HG02798 (cell line): ENCODE measurements at regions not wholly inside any gene's neighbourhood (a gene's known extent, or its start where the extent isn't known, plus 50 kb on each side); places are given as distances from the start of the nearest gene placed in this dataset.

Experiments
- ATAC-seq: cut with Tn5 transposase; IDR thresholded peaks from one replicate; pipeline ENCODE4 v1.9.1; 2021; ENCODE audit warnings: mild to moderate bottlenecking; ENCODE audit not compliant: unreplicated experiment, poor library complexity

DNA sequence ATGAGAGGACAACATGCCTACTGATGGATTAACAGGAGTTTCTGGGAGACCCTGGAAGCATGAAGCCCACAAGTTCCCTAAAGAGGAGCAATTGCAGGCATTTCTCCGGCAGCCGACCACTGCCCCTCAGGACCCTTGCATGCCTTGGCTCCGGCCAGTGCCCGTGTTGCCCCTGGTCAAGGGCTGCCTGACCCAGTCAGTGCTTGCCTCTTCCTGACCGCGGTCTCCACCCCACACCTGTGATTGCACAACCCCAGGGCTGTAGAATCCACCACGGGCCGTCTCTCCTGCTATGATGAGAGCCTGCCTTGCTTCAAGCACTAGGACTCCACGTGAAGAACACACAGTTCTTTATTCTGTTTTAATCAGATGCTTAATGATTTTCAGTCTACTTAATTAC, 127.5 kb downstream of the GLI2 start:
- ATAC-seq = no peak

DNA sequence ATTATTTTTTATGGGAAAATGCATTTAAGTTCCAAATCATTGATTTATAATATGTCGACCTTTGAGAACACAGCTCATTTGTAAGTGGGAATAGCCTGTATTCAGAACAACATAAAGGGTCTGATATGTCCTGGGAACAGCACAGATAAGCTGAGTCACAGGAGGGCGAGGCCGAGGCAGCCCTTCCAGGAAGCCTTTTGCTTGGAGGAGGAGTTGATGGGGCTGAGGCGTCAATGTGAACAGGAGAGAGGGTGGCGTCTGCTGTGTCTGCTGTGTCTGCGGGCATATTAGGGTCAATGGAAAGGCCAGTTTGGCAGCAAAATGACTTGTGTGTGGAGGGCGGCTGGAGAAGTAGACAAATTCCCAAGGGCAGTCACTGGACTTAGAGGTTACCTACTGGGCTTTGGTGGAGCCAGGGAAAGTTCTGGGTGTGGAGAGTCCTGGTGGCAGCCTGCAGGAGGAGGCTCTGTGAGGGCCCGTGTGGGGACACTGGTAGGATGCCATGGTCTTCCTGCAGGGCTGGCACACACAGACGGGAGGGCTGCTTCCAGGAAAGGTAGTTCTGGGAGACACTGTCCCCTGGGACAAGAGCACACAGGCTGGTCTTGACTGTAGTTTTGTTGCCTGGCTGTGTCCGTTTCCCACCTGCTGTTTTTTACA, 128.1 kb downstream of the GLI2 start:
- ATAC-seq = no peak

DNA sequence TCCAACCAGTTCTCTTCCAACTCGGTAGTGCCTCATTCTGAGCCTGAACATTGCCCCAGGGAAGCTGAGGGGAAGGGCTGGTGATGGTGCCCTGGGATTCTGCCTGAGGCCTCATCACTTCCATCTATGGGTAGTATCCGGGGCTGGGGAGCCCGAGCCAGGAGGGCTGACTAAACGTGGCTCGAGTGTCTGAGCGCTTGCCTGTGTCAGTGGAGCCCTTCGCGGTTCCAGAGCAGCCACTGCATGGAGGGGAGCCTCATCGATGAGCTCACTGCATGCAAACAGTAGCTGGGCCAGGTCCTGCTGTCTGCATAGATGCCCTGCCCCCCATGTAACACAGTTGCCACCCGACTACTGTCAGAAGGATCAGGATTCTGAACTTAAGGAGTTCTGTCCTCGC, 129.3 kb downstream of the GLI2 start:
- no peak for ATAC-seq

DNA sequence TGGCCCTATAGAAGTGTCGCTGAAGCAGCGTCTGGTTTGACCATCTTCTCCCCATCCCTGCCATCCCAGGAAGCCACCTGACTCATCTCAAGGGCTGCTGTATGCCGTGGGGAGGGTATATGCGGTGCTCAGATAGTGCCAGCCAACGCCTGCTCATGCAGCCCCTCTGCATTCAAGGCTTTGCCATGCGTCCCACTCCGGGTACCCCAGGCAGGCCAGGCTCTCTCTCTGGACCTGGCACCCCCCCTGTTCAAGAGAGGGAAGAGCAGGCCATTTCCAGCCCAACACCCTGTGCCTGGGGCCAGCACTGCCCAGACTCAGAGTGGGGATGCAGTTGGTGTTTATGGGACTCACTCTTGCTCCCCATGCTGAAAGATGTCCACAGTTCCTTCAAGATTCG, 130.0 kb downstream of the GLI2 start:
- no peak for ATAC-seq

DNA sequence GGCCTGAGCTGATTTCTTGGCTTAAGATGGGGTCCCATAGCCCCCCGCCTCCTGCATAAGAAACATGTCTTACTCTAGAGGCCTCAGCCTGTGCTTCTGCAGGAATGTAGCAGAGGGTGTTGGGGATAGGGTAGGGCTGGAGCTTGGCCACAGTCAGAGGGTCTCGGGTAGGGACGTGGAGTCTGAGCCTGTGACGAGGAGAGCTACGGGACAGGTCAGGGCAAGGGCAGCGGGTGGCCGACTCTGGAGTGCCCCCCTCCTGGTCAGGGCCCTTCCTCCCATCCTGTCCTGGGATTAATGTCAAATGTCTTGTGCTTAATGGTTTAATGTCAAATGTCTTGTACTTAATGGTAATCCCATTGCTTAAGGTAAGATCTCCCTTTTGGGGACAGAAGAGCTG, 130.4 kb downstream of the GLI2 start:
- no peak for ATAC-seq

DNA sequence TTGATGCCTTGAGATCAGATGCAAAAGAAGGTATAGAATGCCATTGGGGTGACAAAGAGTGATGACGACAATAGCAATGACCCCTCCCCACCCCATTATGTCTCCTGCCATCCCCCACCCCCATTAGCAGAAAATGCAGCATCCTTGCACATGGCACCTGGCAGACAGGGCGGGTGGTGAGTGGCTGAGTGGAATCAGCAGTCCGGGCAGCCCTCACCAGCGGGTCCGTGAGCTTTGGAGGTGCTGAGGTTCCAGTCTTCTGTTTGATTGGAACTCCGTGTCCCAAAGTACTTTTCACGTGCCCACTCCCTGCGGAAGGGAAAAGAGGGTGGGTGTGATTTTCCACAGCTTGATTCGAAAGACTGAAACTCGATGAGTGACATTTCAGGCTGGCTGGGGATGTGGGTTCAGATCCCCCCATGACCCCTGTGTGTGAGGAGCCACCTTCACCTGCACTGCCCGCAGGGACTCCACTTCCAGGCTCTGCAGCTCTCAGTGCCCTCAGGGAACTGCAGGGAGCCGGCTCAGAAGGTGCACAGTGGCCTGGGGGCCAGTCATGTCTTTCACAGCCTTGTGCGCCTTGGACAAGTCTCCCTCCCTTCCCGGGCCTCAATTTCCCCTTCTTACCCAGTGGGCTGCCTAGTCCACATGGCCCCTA, 130.9 kb downstream of the GLI2 start:
- no peak for ATAC-seq

DNA sequence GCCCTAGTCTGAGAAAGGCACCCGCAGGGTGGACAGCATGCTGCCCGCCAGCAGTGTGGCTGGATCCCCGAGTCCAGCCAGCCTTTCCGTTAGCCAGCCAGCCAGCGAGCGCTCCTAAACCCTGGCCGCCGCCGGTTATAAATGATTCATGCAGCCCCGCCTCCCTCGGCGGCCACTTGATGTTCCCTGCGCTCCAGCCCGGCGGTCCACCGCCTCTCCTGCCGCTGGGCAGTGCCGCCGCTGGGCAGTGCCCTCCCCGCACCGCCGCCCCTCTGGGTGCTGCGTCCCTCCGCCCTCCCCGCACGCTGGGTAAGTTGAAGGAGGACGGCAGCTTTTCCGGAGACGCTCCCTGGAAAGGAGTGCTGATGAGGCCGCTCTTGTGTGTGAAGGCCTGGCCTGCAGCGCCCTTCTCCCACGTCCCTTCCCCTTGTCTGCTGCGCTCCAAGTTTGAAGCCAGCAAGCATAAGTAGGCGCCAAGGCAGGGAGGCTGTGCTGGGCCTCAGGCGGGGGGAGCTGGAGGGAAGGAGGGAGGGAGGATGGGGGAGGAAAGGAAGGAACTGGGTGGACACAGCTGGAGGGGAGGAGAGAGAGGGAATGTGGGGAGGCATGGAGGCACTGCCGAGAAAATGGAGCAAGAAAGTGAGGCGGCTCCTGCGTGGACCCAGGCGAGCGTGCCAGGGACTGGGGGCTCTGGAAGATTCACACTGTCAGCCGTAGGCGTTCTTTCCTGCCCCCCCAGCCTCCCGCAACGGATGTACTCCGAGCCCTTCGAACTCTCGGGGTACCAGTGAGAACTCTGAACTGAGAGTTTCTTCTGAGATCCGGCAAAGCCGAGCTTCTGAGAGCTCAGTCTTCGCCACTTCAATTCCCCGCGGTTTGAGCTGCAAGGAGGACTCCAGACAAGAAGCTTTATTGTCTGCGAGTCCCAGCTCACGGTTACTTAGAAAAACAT, 131.9 kb downstream of the GLI2 start:
- no peak for ATAC-seq

DNA sequence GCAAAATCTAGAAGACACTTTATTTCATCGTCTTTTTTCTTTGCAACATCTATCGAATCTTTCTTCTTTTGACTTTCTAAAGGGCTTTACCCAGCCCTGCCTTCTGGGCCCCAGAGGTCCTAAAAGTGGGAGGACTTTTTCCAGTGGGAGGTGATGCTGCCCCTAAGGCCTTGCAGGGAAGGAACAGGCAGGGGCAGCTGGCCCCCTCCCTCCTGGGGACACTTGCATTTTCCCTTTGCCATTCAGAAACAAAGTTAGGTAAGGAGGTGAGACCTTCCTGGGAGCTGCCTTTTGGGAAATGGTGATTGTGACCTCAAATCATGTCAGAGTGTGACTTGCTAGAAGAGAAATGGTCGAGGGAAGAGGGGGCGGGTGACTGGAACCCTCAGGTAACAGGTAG, 132.7 kb downstream of the GLI2 start:
- ATAC-seq = no peak

DNA sequence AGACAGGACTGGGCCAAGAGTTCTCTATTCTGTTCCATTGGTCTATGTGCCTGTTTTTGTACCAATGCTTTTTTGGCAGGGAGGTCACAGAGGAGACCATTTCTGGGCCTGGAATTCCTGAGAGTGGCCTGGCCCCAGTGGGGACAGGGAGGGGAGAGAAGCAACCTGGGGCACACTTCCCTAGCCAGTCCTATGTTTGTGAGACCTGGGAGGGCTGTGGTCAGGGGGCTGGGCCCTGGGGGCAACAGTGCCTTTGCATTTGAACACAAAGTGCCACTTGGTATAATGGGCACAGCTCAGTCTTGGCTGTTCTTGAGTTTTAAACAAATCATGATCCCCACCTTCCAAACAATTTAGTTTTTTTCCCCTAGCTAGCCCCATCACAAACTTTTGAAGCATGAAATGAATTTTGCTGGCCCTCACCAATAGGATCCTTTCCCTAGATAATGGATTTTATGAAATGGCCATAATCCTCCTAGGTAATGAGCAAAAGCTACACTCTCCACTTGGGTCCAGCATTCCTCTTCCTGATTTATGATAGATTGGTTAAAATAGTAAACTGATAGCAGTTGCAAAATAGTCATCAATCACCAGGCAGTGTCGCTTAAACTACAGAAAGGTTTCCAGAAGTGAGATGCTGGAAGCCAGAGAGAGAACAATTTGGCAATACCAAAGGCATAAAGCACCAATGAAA, 133.5 kb downstream of the GLI2 start:
- ATAC-seq = no peak

DNA sequence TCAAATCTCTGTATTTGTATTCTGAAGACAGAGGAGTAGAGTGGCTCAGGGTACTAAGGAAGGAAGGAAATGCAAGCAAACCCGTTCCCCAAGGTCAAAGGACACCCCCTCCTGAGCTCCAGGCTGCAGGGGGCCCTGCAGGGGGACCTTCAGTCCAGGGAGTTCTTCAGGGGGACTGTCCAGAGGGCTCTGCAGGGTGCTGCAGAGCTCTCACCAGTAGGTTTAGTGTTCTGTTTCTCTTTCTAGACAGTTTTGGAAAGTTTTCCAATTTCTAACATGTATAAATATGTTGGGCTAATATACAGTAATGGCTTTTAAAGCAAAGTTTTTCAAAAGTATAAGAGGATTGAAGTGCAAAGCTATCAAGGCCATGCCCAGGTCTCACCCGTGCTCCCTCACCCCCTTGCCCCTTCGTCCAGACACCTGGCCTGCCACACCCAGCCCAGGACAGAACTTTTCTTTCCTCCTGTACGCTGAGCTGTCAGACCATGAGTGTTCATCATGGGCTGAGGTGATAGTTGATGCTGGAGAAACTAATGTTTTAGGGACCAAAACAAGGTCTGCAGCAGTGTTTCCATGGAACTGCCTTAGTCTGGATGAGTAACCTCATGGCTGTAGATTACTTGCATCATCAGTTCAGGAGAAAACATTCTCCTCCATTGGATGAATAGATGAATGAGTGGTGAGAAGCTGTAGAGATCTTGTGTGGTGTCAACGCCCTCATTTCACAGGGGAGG, 134.2 kb downstream of the GLI2 start:
- ATAC-seq = no peak

DNA sequence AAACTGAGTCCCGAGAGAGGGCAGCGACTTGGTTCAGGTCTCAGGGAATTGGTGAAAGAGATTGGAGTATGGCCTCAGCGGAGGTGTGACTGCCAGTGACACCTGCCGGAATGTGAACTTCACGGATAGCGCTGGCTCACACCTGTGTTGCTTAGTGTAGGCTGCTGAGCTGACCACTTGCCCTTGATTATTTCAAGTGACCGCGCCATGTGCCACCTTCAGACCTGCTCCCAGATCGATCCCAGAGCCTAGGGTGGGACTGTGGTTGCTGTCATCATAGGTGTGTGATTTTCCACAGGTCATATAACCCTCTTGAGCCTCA, 134.8 kb downstream of the GLI2 start:
- no peak for ATAC-seq

DNA sequence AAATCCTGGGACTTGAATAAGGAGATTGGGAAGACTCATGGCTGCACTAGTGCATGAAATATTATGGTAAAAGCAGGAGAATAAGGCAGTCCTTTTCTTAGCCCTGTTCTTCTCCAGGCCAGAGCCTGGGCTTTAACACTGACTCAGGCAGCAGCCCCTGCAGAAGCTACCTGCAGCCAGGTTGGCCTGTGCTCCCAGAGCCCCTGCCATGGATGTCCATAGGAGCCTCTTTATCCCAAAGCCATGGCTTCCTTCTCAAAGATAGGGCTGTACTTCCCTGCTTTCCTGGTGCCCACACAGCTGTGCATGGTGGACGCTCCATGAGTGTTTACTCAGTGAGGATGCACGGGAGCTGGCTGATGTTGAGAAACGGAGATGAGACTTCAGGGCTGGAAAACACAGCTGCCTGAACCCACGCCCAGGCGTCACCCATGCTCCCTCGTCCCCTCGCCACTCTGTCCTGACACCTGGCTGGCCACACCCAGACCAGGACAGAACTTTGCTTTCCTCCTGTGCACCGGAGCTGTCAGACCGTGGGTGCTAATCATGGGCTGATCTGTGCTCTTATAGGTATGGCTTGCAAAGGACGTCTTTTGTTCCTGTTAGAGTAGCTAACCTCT, 135.5 kb downstream of the GLI2 start:
- no peak for ATAC-seq

DNA sequence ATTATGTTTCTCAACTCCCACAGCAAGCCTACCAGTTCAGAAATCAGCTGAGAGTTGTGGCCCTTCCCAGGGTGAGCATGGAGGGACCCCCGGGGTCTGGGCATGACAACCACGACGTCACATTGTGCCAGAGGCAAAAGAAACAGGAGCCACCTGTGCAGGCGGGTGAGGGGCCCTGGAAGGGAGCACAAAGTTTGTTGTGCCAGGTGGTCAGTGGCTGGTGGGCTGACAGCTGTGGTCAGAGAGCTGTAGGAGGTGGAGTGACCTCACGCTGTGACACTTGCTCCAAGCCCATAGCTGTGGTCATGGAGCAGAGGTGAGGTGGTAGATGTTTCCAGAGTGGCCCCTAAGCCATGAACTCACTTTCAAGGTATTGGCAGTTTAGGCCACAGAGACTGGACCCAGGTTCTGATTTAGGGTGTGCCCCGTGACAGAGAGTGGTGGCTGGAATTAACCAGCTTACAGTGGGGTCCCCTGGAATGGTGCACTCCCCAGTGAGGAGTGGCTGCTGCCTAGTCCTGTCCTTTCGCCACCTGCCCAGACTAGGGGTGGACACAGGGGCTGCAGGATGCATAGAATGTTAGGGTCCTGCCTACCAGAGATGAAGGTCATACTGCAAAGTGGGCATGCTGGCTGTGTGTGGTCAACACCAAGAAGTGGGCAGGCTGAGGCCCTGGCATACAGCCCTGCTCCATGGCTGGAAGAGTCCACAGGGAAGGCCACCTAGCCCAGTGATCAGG, 136.4 kb downstream of the GLI2 start:
- no peak for ATAC-seq

DNA sequence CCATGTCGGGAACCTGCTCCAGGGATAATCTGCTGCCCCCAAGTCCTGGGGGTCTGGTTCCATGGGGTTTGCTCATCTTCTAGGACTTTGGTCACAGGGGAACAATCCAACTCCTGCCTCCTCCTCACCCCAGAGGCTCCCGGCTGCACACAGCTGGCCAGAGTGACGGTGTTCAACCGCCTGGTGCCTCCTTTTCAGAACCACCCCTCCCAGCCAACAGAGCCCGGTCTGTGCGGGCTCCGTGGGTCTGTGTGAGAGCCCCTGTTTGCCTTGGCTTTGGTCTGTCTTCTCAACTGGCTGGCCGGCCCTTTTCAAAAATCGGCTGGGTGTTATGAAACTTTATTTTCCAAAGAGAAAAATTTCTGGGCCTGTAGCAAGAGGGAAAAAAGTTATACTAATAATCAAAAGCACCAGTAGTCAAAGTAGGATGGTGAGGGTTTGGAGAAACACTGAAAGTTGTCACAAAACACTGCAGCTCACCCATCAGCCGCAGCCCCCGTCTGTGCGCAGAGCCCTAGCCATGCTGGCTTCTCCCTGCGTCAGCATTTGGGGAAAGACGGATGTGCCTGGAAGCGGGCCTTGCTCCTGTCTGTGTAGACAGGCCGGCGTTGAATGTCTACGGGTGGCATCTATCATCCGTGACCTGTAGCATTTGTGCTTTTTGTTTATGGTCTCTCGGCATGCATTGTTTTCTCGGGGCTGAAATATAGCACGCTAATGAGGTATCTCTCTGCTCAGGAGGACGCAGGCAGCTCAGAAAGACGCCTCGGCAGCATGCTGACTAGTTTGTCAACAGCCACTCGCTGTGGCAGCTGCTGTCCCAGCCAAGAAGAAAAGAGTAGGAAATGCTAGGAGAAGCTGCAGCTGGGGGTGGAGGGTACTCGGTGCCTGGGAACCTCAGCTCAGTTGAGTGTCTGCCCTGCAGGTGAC, 138.6 kb downstream of the GLI2 start:
- ATAC-seq = no peak

DNA sequence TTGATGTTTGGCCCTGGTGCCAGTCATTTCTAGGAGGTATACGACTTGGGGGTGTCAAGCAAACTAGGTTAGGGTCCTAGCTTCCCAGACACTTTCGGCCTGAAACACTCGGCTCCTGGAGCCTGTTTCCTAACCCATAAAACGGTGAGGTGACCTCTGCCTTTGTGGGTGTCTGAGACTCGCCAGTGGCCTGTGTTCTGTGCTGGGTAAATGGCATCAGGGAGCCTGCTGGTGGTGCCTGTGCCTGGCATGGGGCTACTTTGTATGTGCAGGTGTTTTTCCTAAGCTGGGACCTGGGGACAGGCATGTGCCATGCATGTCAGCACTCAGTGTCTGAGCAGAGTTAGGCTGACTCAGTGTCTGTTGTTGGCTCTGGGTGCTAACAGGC, 139.2 kb downstream of the GLI2 start:
- ATAC-seq = no peak

DNA sequence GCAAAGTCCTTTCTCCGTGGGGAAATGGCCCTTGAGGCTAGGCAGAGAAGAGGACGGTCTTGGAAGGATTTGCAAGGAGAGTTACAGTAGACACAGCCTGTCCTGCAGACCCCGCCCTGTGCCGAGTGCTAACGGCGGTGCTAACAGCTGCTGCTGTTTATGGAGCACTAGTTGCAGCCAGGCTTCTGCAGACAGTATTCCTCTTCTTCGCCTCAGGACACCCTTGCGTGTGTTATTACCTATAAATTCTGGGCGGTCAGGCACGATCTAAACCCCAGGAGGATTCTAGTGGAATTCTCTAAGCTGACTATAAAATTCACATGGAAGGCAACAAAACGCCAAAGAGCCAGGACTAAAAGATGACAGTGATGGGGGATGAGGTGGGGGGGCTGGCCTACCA, 139.8 kb downstream of the GLI2 start:
- no peak for ATAC-seq

DNA sequence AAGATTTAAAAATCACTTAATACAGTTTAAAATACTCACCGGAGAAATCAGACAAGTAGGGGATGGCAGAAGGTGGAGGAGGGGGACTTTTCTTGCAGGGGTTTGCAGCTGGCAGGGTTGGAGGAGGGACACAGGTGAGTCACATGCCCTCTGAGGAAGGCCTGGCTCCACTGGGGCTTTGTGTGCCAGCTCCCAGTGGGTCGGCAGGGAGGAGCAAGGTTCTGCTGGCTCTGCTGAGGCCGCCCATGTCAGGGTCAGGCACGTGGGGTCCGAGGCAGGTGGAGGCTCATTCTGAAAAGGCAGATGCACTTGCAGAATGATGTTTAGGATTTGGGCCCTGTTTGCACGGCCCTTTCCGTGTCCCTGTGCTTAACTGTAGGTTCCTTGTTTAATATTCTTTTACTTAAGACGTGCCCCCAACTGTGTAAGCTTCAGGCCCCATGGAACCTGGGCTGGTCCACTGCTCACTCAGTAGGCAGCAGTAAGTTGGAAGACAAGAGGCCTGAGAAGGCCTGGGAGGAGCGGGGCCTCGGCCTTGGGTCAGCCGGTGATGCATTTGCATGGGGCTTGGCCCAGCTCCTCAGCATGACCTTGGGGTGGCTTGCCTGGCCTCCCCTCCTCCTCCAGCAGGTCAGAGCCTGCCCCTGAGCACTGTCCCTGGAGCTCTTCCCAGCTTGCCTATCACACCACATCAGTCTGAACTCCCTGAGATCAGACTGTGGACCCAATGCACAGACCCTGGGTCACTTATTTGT, 141.0 kb downstream of the GLI2 start:
- no peak for ATAC-seq
